OCI-LY3 (cell line): ENCODE measurements at regions not wholly inside any gene's neighbourhood (a gene's known extent, or its start where the extent isn't known, plus 50 kb on each side); places are given as distances from the start of the nearest gene placed in this dataset.

ENCODE experiments used
- H2AFZ ChIP-seq: fragments of 200-600, 300-600 bp; shearing (Covaris generic); 2 replicates; pipeline ENCODE4 v1.6.0; 2014; ENCODE audit warnings: antibody characterized with exemption, low read depth, low read length
- H3K27ac ChIP-seq: fragments of 200-600, 300-600 bp; sonication (generic); 2 replicates; pipeline ENCODE4 v1.5.1; 2014; ENCODE audit warnings: mild to moderate bottlenecking, low read length, moderate library complexity, mixed read lengths
- H3K27me3 ChIP-seq: fragments of 200-600, 300-600 bp; sonication (generic); 2 replicates; pipeline ENCODE4 v1.6.1; 2014; ENCODE audit warnings: low read depth, low read length, mixed read lengths
- H3K36me3 ChIP-seq: fragments of 200-600, 300-600 bp; sonication (generic); replicated peaks from 2 replicates; pipeline ENCODE3; 2014; ENCODE audit warnings: low read depth, low read length, mixed read lengths
- H3K4me1 ChIP-seq: fragments of 300-600, 200-600 bp; sonication (generic); 2 replicates; pipeline ENCODE4 v1.6.1; 2014; ENCODE audit warnings: low read length, mixed read lengths
- H3K4me2 ChIP-seq: fragments of 200-600, 300-600 bp; sonication (generic); 2 replicates; pipeline ENCODE4 v1.6.1; 2014; ENCODE audit warnings: low read length, mixed read lengths
- H3K4me3 ChIP-seq: fragments of 300-600, 200-600 bp; sonication (generic); 2 replicates; pipeline ENCODE4 v1.5.1; 2014; ENCODE audit warnings: antibody characterized with exemption, mild to moderate bottlenecking, low read length, moderate library complexity
- H3K79me2 ChIP-seq: fragments of 300-600, 200-600 bp; shearing (Covaris generic); 2 replicates; pipeline ENCODE4 v1.6.1; 2014; ENCODE audit warnings: mild to moderate bottlenecking, low read length, mixed read lengths
- H3K9ac ChIP-seq: fragments of 300-600, 200-600 bp; shearing (Covaris generic); 2 replicates; pipeline ENCODE4 v1.6.0; 2014; ENCODE audit warnings: mild to moderate bottlenecking, low read length, moderate library complexity
- H3K9me3 ChIP-seq: fragments of 200-600, 300-600 bp; shearing (Covaris generic); 2 replicates; pipeline ENCODE4 v1.6.1; 2014; ENCODE audit warnings: low read length, mixed read lengths; ENCODE audit not compliant: insufficient read depth
- H4K20me1 ChIP-seq: fragments of 200-600, 300-600 bp; sonication (generic); 2 replicates; pipeline ENCODE4 v1.6.1; 2016; ENCODE audit warnings: low read length, mixed read lengths; ENCODE audit not compliant: insufficient read depth
- EZH2phosphoT487 ChIP-seq: fragments of 200-600 bp; shearing (Covaris generic); IDR thresholded peaks from 2 replicates; pipeline ENCODE4 v1.6.1; 2018; ENCODE audit warnings: antibody characterized with exemption, mixed run types, low read depth
- TF ChIP-seq, protein P1 (sequence below): fragments of 200-600, 300-600 bp; sonication (generic); IDR thresholded peaks from 2 replicates; pipeline ENCODE4 v1.5.1; 2014; ENCODE audit warnings: antibody characterized with exemption, low read length, low read depth

DNA sequence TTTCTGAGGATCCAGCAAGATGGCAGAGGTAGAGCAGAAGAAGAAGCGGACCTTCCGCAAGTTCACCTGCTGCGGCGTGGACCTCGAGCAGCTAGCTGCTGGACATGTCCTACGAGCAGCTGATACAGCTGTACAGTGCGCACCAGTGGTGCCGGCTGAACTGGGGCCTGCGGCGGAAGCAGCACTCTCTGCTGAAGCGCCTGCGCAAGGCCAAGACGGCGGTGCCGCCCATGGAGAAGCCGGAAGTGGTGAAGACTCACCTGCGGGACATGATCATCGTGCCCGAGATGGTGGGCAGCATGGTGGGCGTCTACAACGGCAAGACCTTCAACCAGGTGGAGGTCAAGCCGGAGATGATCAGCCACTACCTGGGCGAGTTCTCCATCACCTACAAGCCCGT, 125.8 kb downstream of the LRIG2 start:
- Histone ChIP-seq H3K4me2 (no peak overlapping the region), H4K20me1 (no peaks in the 10 kb centered on the region), H3K79me2 (no peaks in the 10 kb centered on the region), H3K27me3 (no peaks in the 10 kb centered on the region), H3K36me3 (no peaks in the 10 kb centered on the region), H2AFZ (no peak overlapping the region), H3K4me3 (no peak overlapping the region), H3K9me3 (no peaks in the 10 kb centered on the region), H3K9ac (no peak overlapping the region), H3K27ac (no peak overlapping the region), H3K4me1 (no peaks in the 10 kb centered on the region)
- TF ChIP-seq, protein P1, sequence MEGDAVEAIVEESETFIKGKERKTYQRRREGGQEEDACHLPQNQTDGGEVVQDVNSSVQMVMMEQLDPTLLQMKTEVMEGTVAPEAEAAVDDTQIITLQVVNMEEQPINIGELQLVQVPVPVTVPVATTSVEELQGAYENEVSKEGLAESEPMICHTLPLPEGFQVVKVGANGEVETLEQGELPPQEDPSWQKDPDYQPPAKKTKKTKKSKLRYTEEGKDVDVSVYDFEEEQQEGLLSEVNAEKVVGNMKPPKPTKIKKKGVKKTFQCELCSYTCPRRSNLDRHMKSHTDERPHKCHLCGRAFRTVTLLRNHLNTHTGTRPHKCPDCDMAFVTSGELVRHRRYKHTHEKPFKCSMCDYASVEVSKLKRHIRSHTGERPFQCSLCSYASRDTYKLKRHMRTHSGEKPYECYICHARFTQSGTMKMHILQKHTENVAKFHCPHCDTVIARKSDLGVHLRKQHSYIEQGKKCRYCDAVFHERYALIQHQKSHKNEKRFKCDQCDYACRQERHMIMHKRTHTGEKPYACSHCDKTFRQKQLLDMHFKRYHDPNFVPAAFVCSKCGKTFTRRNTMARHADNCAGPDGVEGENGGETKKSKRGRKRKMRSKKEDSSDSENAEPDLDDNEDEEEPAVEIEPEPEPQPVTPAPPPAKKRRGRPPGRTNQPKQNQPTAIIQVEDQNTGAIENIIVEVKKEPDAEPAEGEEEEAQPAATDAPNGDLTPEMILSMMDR = no peak
- TF ChIP-seq EZH2phosphoT487 = no peak

DNA sequence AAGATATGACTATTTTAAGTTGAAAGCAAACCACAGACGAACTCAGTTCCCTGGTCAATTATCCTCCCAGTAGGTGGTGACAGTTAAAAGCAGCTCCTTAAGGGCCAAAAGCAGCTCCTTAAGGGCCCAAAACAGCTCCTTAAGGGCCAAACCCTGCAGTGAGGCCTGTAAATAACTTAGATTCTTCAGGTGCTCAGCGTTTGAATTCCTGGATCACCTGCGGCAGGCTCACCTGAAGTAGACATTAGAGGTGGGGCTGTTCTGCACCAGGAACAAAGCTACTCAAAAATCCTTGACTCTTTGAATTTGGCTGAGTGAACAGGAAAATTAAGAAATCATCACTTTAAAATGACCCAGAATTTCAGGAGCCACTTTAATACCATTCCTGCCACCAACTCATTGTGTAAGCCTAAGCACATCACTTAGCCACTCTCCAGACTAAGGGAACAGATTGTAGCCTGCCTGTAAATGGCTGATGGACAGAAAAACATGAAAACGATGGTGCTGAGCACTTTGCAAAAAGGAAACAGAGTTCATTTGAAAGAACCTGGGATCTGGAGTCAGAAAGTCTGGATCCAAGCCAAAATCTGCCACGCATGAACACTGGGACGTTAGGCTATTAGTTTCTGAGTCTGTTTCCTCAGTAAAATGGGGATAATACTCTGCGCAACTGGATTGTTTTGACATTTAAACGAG, 126.9 kb downstream of the LRIG2 start:
- Histone ChIP-seq H3K79me2 (no peaks in the 10 kb centered on the region), H3K9ac (no peak overlapping the region), H3K4me1 (no peaks in the 10 kb centered on the region), H3K27me3 (no peaks in the 10 kb centered on the region), H3K27ac (no peak overlapping the region), H3K9me3 (no peaks in the 10 kb centered on the region), H3K4me3 (no peak overlapping the region), H3K4me2 (no peak overlapping the region), H4K20me1 (no peaks in the 10 kb centered on the region), H2AFZ (no peak overlapping the region), H3K36me3 (no peaks in the 10 kb centered on the region)
- TF ChIP-seq EZH2phosphoT487 = no peak
- TF ChIP-seq, protein P1 = no peak

DNA sequence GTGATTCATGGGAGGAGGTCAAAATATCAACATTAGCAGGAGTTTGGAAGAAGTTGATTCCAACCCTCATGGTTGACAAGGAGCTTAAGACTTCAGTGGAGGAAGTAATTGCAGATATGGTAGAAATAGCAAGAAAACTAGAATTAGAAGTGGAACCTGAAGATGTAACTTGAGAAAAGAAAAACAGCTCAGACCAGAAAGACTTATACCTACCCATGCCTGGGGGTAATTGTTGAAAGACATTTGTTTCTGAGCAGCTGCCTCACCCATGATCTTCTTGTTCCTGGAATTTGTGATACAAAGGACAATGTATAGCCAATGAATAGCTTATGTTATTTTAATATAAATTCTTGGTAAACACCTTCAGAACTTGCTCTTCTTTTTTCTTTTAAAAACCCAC, 128.6 kb downstream of the LRIG2 start:
- no peak overlapping the region for H3K4me2 ChIP-seq
- H3K27ac ChIP-seq = no peak overlapping the region
- no peaks in the 10 kb centered on the region for H3K4me1 ChIP-seq
- no peak overlapping the region for H3K9ac ChIP-seq
- no peaks in the 10 kb centered on the region for H3K79me2 ChIP-seq
- H4K20me1 ChIP-seq = no peaks in the 10 kb centered on the region
- H3K36me3 ChIP-seq = no peaks in the 10 kb centered on the region
- TF ChIP-seq, protein P1 = no peak
- no peak for TF ChIP-seq EZH2phosphoT487
- H3K9me3 ChIP-seq = no peaks in the 10 kb centered on the region
- H2AFZ ChIP-seq = no peak overlapping the region
- no peak overlapping the region for H3K4me3 ChIP-seq
- H3K27me3 ChIP-seq = no peaks in the 10 kb centered on the region

DNA sequence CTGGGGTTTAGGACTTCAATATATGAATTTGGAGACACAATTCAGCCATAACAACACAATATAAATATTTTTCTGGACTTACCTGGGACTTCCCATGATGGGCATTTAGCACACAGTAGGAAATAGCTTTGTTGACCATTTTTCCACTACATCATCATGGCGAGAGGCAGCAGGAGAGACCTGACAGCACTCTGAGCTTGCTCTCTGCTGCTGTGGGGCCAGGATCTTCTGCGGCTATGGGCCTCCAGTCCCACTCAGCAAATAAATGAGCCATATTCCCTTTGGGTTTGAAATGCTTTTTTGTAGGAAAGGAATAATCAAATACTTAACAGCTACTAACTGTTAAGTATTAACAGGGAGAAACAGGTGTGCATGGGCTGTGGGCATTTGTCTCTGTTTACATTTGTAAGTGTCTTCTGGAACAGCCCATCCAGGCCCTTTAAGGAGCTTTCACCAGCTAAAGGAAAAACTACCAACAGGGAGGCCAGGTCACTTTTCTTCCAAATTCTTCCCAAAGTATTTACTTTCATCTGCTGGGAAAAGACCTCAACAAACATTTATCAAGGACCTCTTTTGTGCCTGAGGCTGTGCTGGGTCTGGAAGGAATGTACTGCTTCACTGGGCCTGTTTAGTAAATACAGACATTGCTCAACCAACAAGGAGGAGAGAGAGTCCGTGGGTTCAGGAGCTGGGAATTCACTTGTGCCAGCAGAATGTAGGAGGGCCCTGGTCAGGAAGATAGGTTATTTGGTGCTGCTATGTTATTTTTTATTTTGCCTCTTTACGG, 133.2 kb downstream of the LRIG2 start:
- H3K36me3 ChIP-seq = no peaks in the 10 kb centered on the region
- no peaks in the 10 kb centered on the region for H3K27me3 ChIP-seq
- TF ChIP-seq EZH2phosphoT487 = no peak
- TF ChIP-seq, protein P1 = no peak
- H3K79me2 ChIP-seq = no peaks in the 10 kb centered on the region
- H3K27ac ChIP-seq = no peak overlapping the region
- peaks cover 10% of the 10 kb centered on the region for H3K4me1 ChIP-seq
- no peaks in the 10 kb centered on the region for H3K9me3 ChIP-seq
- no peak overlapping the region for H3K4me3 ChIP-seq
- H3K9ac ChIP-seq = no peak overlapping the region
- H2AFZ ChIP-seq = no peak overlapping the region
- no peaks in the 10 kb centered on the region for H4K20me1 ChIP-seq
- H3K4me2 ChIP-seq = no peak overlapping the region
